HepG2 (cell line): ENCODE measurements at regions not wholly inside any gene's neighbourhood (a gene's known extent, or its start where the extent isn't known, plus 50 kb on each side); places are given as distances from the start of the nearest gene placed in this dataset.

ENCODE experiments used
- ATAC-seq: fragments of 200-7000 bp; cut with Tn5 transposase; 3 replicates; pipeline ENCODE4 v1.9.1; 2020; ENCODE audit warnings: mild to moderate bottlenecking, moderate library complexity
- BruUV-seq: library from RNA; stranded (reverse); fragments of 400-500 nt; replicated peaks from 2 replicates; lab custom pipeline; 2021; lab: Mats Ljungman, UMichigan
- CTCF ChIA-PET: fragments of 300-600 bp; formaldehyde crosslinking; extraction: SDS; loops from one replicate; lab custom pipeline; 2021; ENCODE audit warnings: low total read pairs, inconsistent platforms, low intra/inter-chr PET ratio; lab: Yijun Ruan, JAX
- POLR2A ChIA-PET: fragments of 350-600 bp; sonication (Branson Sonifier 250); formaldehyde crosslinking; loops from one replicate; lab custom pipeline; 2020; ENCODE audit warnings: antibody characterized with exemption, inconsistent platforms; lab: Yijun Ruan, JAX
- DNase-seq: peaks from one replicate; pipeline ENCODE4 v3.0.0-alpha.2; 2015; ENCODE audit warnings: low spot score
- FAIRE-seq: peaks from 3 replicates; lab custom pipeline; 2011; peaks lifted over from hg19 to GRCh38; lab: Jason Lieb, UNC
- H2AFZ ChIP-seq: one replicate; pipeline ENCODE4 v1.6.1; 2011; ENCODE audit warnings: low read length, inconsistent platforms
- H3K27ac ChIP-seq: fragments of 300-600 bp; 3 replicates; pipeline ENCODE4 v1.8.0; 2011; ENCODE audit warnings: mixed run types, mild to moderate bottlenecking, mixed read lengths, low read length, inconsistent platforms; ENCODE audit not compliant: insufficient read depth; ENCODE audit errors: extremely low read length
- H3K27me3 ChIP-seq, 2 experiments: fragments of 200-600 bp in 1 of 2; 2 replicates in 1 of 2; 3 replicates in 1 of 2; pipeline versions ENCODE4 v1.6.0 to v1.8.0; 2011; ENCODE audit warnings: low read length in 2 of 2, mild to moderate bottlenecking in 2 of 2, moderate library complexity in 2 of 2, inconsistent platforms in 1 of 2; ENCODE audit not compliant: insufficient read depth in 2 of 2, control insufficient read depth in 1 of 2
- H3K36me3 ChIP-seq, 2 experiments: fragments of 200-600 bp in 1 of 2; replicated peaks in 1 of 2; 2 replicates in 1 of 2; 3 replicates in 1 of 2; pipeline versions ENCODE4 v1.5.1 to v1.8.0; 2011; ENCODE audit warnings: low read length in 2 of 2, inconsistent platforms in 1 of 2; ENCODE audit not compliant: insufficient read depth in 2 of 2, control insufficient read depth in 1 of 2
- H3K4me1 ChIP-seq: 2 replicates; pipeline ENCODE4 v1.5.1; 2012; ENCODE audit warnings: low read length, inconsistent platforms; ENCODE audit not compliant: insufficient read depth
- H3K4me2 ChIP-seq: 2 replicates; pipeline ENCODE4 v1.6.0; 2011; ENCODE audit warnings: low read depth, low read length, inconsistent platforms
- H3K4me3 ChIP-seq, 3 experiments: fragments of 200-600 bp in 1 of 3; sonication (generic), shearing (Covaris generic) in 1 of 3; replicated peaks in 1 of 3; 2 replicates each; pipeline ENCODE4 v1.5.1; 2011 to 2016; ENCODE audit warnings: low read length in 3 of 3, inconsistent platforms in 2 of 3, low read depth in 2 of 3, mild to moderate bottlenecking in 2 of 3, control low read depth in 1 of 3, mixed read lengths in 1 of 3; ENCODE audit not compliant: insufficient read depth in 1 of 3
- H3K79me2 ChIP-seq: one replicate; pipeline ENCODE4 v1.6.1; 2011; ENCODE audit warnings: low read length, inconsistent platforms; ENCODE audit not compliant: insufficient read depth
- H3K9ac ChIP-seq: 2 replicates; pipeline ENCODE4 v1.6.0; 2011; ENCODE audit warnings: mild to moderate bottlenecking, low read depth, low read length, inconsistent platforms; ENCODE audit not compliant: insufficient read depth
- H3K9me3 ChIP-seq: 2 replicates; pipeline ENCODE4 v1.5.1; 2012; ENCODE audit warnings: mild to moderate bottlenecking, low read length
- H4K20me1 ChIP-seq: 2 replicates; pipeline ENCODE4 v1.6.0; 2011; ENCODE audit warnings: inconsistent platforms, mild to moderate bottlenecking, low read length, moderate library complexity; ENCODE audit not compliant: insufficient read depth
- CTCF ChIP-seq: sonication (generic); formaldehyde crosslinking; IDR thresholded peaks from 2 replicates; pipeline ENCODE4 v1.5.0; 2020; ENCODE audit warnings: mild to moderate bottlenecking, missing genetic modification reagents, moderate library complexity
- REST ChIP-seq, 2 experiments: IDR thresholded peaks; 2 replicates each; pipeline ENCODE4 v1.6.1; 2011 to 2012; ENCODE audit warnings: low read length in 2 of 2, borderline replicate concordance in 1 of 2, low read depth in 1 of 2, mild to moderate bottlenecking in 1 of 2, moderate library complexity in 1 of 2
- WGBS: methylation state at CpG from one replicate; pipeline ENCODE4 v1.1.6; 2017; ENCODE audit warnings: low lambda C conversion rate; 5-methylcytosine and 5-hydroxymethylcytosine counted together
- in situ Hi-C: cut with HindIII; loops from 2 replicates; pipeline ENCODE4 v1.10.0; 2017; ENCODE audit warnings: low pct_unique_long_range_greater_than_20kb; ENCODE audit not compliant: extremely low pct_ligation_motif_present
- intact Hi-C: fragments of 100-400 bp; cut with micrococcal nuclease; formaldehyde crosslinking; loops from one replicate; pipeline ENCODE4 v1.10.0; 2022; ENCODE audit not compliant: unreplicated experiment

GRCh38 chr16:81155769-81156168 lies 59.6 kb upstream of the GCSH start:
- 51% methylated on average over 6 of the region's 10 CpGs for whole genome bisulfite sequencing
- ChIA-PET CTCF (no interaction called here), POLR2A (no interaction called here)
- FAIRE-seq (no peak), DNase-seq (no peak), ATAC-seq (no peak)
- Histone ChIP-seq H3K79me2 (no peaks in the 10 kb centered on the region), H3K4me3 (no peak overlapping the region), H2AFZ (no peak overlapping the region), H3K36me3 (no peaks in the 10 kb centered on the region), H3K4me1 (peaks cover 10% of the 10 kb centered on the region), H3K9ac (no peak overlapping the region), H3K27me3 (peaks cover 9 to 53% of the 10 kb centered on the region in 2 experiments; a peak in 3 of 5 replicates), H3K27ac (no peak overlapping the region), H3K9me3 (no peaks in the 10 kb centered on the region), H4K20me1 (no peaks in the 10 kb centered on the region), H3K4me2 (no peak overlapping the region)
- in situ Hi-C loops = no loop called here
- intact Hi-C loops = no loop called here
- BruUV-seq = no TSS peak
- TF ChIP-seq REST (IDR thresholded peaks at IDR 0.05; ENCODE audit: borderline replicate concordance in 1 of 2, low read depth in 1 of 2, low read length in 2 of 2) = no peak
- 0 out of 2 replicates have a peak, but pooled peaks have one; percentile 14 for TF ChIP-seq CTCF
